ENCODE measurements at regions not wholly inside any gene's neighbourhood (a gene's known extent, or its start where the extent isn't known, plus 50 kb on each side); places are given as distances from the start of the nearest gene placed in this dataset.

- DNase-seq (ENCODE audit: low spot score), result no peak
- ChIA-PET POLR2A (interaction anchor here (0.8 to 1.0 kb wide), 2 partner anchors 9 kb away, joined by 3 read pairs; no protein-coding TSS in a partner anchor), CTCF (ENCODE audit: unreplicated experiment) (no interaction called here)
- H2AFZ ChIP-seq (ENCODE audit: low read length), result no peak overlapping the region
- H3K4me3 ChIP-seq (ENCODE audit: low read depth, low read length, poor library complexity, severe bottlenecking), result no peak overlapping the region
- no peaks in the 10 kb centered on the region for H3K36me3 ChIP-seq (ENCODE audit: insufficient read depth, low read length)
- no peak overlapping the region for H3K4me2 ChIP-seq (ENCODE audit: low read length)
- H3K79me2 ChIP-seq (ENCODE audit: insufficient read depth, low read depth, low read length), result no peaks in the 10 kb centered on the region
- no peaks in the 10 kb centered on the region for H3K4me1 ChIP-seq (ENCODE audit: insufficient read depth, low read length, poor library complexity, severe bottlenecking)
- no TSS peak for BruUV-seq (replicated peaks)
- H3K9me2 ChIP-seq (ENCODE audit: insufficient read depth, low read length), result no peaks in the 10 kb centered on the region
- H3K27ac ChIP-seq (ENCODE audit: low read depth, low read length, poor library complexity, severe bottlenecking), result no peak overlapping the region
- TF ChIP-seq, protein P1, sequence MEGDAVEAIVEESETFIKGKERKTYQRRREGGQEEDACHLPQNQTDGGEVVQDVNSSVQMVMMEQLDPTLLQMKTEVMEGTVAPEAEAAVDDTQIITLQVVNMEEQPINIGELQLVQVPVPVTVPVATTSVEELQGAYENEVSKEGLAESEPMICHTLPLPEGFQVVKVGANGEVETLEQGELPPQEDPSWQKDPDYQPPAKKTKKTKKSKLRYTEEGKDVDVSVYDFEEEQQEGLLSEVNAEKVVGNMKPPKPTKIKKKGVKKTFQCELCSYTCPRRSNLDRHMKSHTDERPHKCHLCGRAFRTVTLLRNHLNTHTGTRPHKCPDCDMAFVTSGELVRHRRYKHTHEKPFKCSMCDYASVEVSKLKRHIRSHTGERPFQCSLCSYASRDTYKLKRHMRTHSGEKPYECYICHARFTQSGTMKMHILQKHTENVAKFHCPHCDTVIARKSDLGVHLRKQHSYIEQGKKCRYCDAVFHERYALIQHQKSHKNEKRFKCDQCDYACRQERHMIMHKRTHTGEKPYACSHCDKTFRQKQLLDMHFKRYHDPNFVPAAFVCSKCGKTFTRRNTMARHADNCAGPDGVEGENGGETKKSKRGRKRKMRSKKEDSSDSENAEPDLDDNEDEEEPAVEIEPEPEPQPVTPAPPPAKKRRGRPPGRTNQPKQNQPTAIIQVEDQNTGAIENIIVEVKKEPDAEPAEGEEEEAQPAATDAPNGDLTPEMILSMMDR (conservative IDR thresholded peaks at IDR 0.05; ENCODE audit: low read length), result no peak
- no peak for TF ChIP-seq EZH2phosphoT487 (IDR thresholded peaks at IDR 0.05; ENCODE audit: borderline replicate concordance, low read depth, low read length)
- H4K20me1 ChIP-seq (ENCODE audit: insufficient read depth, low read length), result no peaks in the 10 kb centered on the region
- intact Hi-C loops (cut with micrococcal nuclease; ENCODE audit: unreplicated experiment), result no loop called here
- H3K9me3 ChIP-seq (ENCODE audit: low read length), result no peaks in the 10 kb centered on the region
Measured at GRCh38 chr18:5651736-5652135, 107.9 kb upstream of the EPB41L3 start.

DNA sequence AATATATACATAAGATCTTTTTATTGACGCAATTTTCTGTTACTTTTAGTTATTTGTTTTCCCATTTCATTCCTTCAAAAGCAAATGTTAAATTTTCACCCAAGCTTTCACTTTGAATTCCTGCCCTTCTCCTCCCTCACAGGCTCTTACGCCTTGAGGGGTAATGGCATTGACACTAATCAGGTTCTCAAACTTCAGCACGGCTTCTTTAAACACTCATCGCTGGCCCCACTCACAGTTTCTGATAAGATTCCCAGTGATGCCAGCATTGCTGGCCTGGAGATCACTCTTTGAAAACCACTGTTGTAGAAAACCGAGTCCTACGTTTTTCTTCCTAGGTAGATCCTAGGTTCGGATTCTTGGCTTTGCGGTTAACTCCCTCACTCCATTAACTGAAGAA is 105.6 kb upstream of the EPB41L3 start:
- Histone ChIP-seq H4K20me1 (ENCODE audit: insufficient read depth, low read length) (no peaks in the 10 kb centered on the region), H3K36me3 (ENCODE audit: insufficient read depth, low read length) (no peaks in the 10 kb centered on the region), H3K27ac (ENCODE audit: low read depth, low read length, poor library complexity, severe bottlenecking) (no peak overlapping the region), H3K4me1 (ENCODE audit: insufficient read depth, low read length, poor library complexity, severe bottlenecking) (no peaks in the 10 kb centered on the region), H3K9me3 (ENCODE audit: low read length) (no peaks in the 10 kb centered on the region), H3K4me3 (ENCODE audit: low read depth, low read length, poor library complexity, severe bottlenecking) (no peak overlapping the region), H2AFZ (ENCODE audit: low read length) (no peak overlapping the region), H3K4me2 (ENCODE audit: low read length) (no peak overlapping the region), H3K9me2 (ENCODE audit: insufficient read depth, low read length) (no peaks in the 10 kb centered on the region), H3K79me2 (ENCODE audit: insufficient read depth, low read depth, low read length) (no peaks in the 10 kb centered on the region)
- no TSS peak for BruUV-seq (replicated peaks)
- TF ChIP-seq EZH2phosphoT487 (IDR thresholded peaks at IDR 0.05; ENCODE audit: borderline replicate concordance, low read depth, low read length), result no peak
- TF ChIP-seq, protein P1 (conservative IDR thresholded peaks at IDR 0.05; ENCODE audit: low read length), result no peak
- ChIA-PET CTCF (ENCODE audit: unreplicated experiment) (no interaction called here), POLR2A (no interaction called here)
- intact Hi-C loops (cut with micrococcal nuclease; ENCODE audit: unreplicated experiment), result no loop called here
- no peak for DNase-seq (ENCODE audit: low spot score)

- POLR2A ChIA-PET, result no interaction called here
- H3K79me2 ChIP-seq (ENCODE audit: insufficient read depth, low read depth, low read length), result no peaks in the 10 kb centered on the region
- DNase-seq (ENCODE audit: low spot score), result no peak
- no peak overlapping the region for H3K4me2 ChIP-seq (ENCODE audit: low read length)
- H3K9me2 ChIP-seq (ENCODE audit: insufficient read depth, low read length), result no peaks in the 10 kb centered on the region
- BruUV-seq (replicated peaks), result no TSS peak
- H2AFZ ChIP-seq (ENCODE audit: low read length), result no peak overlapping the region
- no peak overlapping the region for H3K27ac ChIP-seq (ENCODE audit: low read depth, low read length, poor library complexity, severe bottlenecking)
- intact Hi-C loops (cut with micrococcal nuclease; ENCODE audit: unreplicated experiment), result no loop called here
- no peak for TF ChIP-seq EZH2phosphoT487 (IDR thresholded peaks at IDR 0.05; ENCODE audit: borderline replicate concordance, low read depth, low read length)
- TF ChIP-seq, protein P1 (conservative IDR thresholded peaks at IDR 0.05; ENCODE audit: low read length), result no peak
- H3K9me3 ChIP-seq (ENCODE audit: low read length), result no peaks in the 10 kb centered on the region
- no peaks in the 10 kb centered on the region for H3K4me1 ChIP-seq (ENCODE audit: insufficient read depth, low read length, poor library complexity, severe bottlenecking)
- no peak overlapping the region for H3K4me3 ChIP-seq (ENCODE audit: low read depth, low read length, poor library complexity, severe bottlenecking)
- CTCF ChIA-PET (ENCODE audit: unreplicated experiment), result no interaction called here
- H3K36me3 ChIP-seq (ENCODE audit: insufficient read depth, low read length), result no peaks in the 10 kb centered on the region
- no peaks in the 10 kb centered on the region for H4K20me1 ChIP-seq (ENCODE audit: insufficient read depth, low read length)
Measured at GRCh38 chr18:5646739-5647138, 102.9 kb upstream of the EPB41L3 start.
